GM23248 (cell line): ENCODE measurements at regions not wholly inside any gene's neighbourhood (a gene's known extent, or its start where the extent isn't known, plus 50 kb on each side); places are given as distances from the start of the nearest gene placed in this dataset.

Source experiments
- EZH2 ChIP-seq: fragments of 200-600 bp; sonication (generic); IDR thresholded peaks from 2 replicates; pipeline ENCODE4 v1.6.1; 2018; ENCODE audit warnings: antibody characterized with exemption, mild to moderate bottlenecking; ENCODE audit not compliant: insufficient read depth, poor library complexity, severe bottlenecking
- EZH2phosphoT487 ChIP-seq: fragments of 200-600 bp; sonication (generic); IDR thresholded peaks from 2 replicates; pipeline ENCODE4 v1.6.1; 2018; ENCODE audit warnings: antibody characterized with exemption, moderate library complexity, mild to moderate bottlenecking, low read depth; ENCODE audit not compliant: insufficient read depth

DNA sequence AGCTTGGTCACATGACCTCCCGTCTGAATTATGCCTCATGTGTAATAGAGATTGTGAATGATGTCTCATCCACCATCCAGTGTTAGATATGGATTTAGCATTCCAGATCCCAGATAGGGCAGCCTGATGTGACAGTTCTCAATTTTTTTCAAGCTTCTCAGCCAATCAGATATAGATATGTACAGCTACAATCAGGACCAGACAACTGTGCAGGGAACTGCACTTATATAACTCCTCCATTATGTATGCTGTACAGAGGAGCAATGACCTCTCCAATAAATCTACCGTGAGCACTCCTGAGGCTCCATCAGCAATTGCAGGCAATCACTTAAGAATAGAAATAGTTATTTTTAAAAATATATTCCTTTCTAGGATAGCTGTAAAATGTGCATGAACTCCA is 722.8 kb upstream of the SOX9 start:
- TF ChIP-seq EZH2phosphoT487 (no peak), EZH2 (no peak)
